Keratinocyte (primary cell): ENCODE measurements at regions not wholly inside any gene's neighbourhood (a gene's known extent, or its start where the extent isn't known, plus 50 kb on each side); places are given as distances from the start of the nearest gene placed in this dataset.

Source experiments
- DNase-seq: peaks from one replicate; pipeline ENCODE4 v3.0.0-alpha.2; 2011; ENCODE audit warnings: low read depth, missing footprints, low spot score
- FAIRE-seq: peaks from 2 replicates; lab custom pipeline; 2011; peaks lifted over from hg19 to GRCh38; lab: Jason Lieb, UNC
- H2AFZ ChIP-seq: 2 replicates; pipeline ENCODE4 v1.6.0; 2012; ENCODE audit warnings: low read length, control low read depth, inconsistent platforms; ENCODE audit not compliant: control insufficient read depth
- H3K27ac ChIP-seq: 2 replicates; pipeline ENCODE4 v1.5.1; 2011; ENCODE audit warnings: low read length; ENCODE audit not compliant: control insufficient read depth, insufficient read depth
- H3K27me3 ChIP-seq: 3 replicates; pipeline ENCODE4 v1.6.0; 2011; ENCODE audit warnings: low read length; ENCODE audit not compliant: control insufficient read depth, insufficient read depth; ENCODE audit errors: extremely low read depth
- H3K36me3 ChIP-seq, 2 experiments: 2 replicates in 1 of 2; 3 replicates in 1 of 2; pipeline ENCODE4 v1.5.1; 2011; ENCODE audit warnings: low read length in 2 of 2, mild to moderate bottlenecking in 1 of 2; ENCODE audit not compliant: control insufficient read depth in 2 of 2, insufficient read depth in 2 of 2; ENCODE audit errors: extremely low read depth in 1 of 2
- H3K4me1 ChIP-seq: 3 replicates; pipeline ENCODE4 v1.5.1; 2011; ENCODE audit warnings: low read length; ENCODE audit not compliant: control insufficient read depth, insufficient read depth; ENCODE audit errors: extremely low read depth
- H3K4me2 ChIP-seq: 3 replicates; pipeline ENCODE4 v1.6.0; 2011; ENCODE audit warnings: low read depth, low read length; ENCODE audit not compliant: control insufficient read depth, insufficient read depth; ENCODE audit errors: extremely low read depth
- H3K4me3 ChIP-seq, 3 experiments: fragments of 200-600 bp in 1 of 3; sonication (generic) in 1 of 3; 2 replicates in 2 of 3; 3 replicates in 1 of 3; pipeline ENCODE4 v1.5.1; 2011 to 2016; ENCODE audit warnings: low read length in 3 of 3, mild to moderate bottlenecking in 3 of 3, control low read depth in 2 of 3, inconsistent platforms in 1 of 3, low read depth in 1 of 3, mixed read lengths in 1 of 3, mixed run types in 1 of 3, moderate library complexity in 1 of 3; ENCODE audit not compliant: control insufficient read depth in 2 of 3, insufficient read depth in 2 of 3; ENCODE audit errors: extremely low read depth in 1 of 3
- H3K79me2 ChIP-seq: 2 replicates; pipeline ENCODE4 v1.6.0; 2012; ENCODE audit warnings: low read length; ENCODE audit not compliant: control insufficient read depth, insufficient read depth
- H3K9ac ChIP-seq: 3 replicates; pipeline ENCODE4 v1.6.0; 2011; ENCODE audit warnings: low read length; ENCODE audit not compliant: control insufficient read depth, insufficient read depth; ENCODE audit errors: extremely low read depth
- H3K9me1 ChIP-seq: 3 replicates; pipeline ENCODE4 v1.6.0; 2011; ENCODE audit warnings: low read length; ENCODE audit not compliant: control insufficient read depth, insufficient read depth; ENCODE audit errors: extremely low read depth
- H3K9me3 ChIP-seq: 2 replicates; pipeline ENCODE4 v1.5.1; 2012; ENCODE audit warnings: low read depth, low read length; ENCODE audit not compliant: control insufficient read depth
- H4K20me1 ChIP-seq: 3 replicates; pipeline ENCODE4 v1.6.0; 2011; ENCODE audit warnings: low read length; ENCODE audit not compliant: control insufficient read depth, insufficient read depth; ENCODE audit errors: extremely low read depth
- EZH2 ChIP-seq: IDR thresholded peaks from one replicate; pipeline ENCODE4 v1.6.1; 2012; ENCODE audit warnings: inconsistent platforms, mild to moderate bottlenecking, low read length, moderate library complexity
- dilution Hi-C: fragments of 300-500 bp; cut with MboI; formaldehyde crosslinking; loops from one replicate; pipeline ENCODE4 v1.7.0; 2020; ENCODE audit warnings: low sequenced_read_pairs; ENCODE audit not compliant: extremely low pct_ligation_motif_present
- TF ChIP-seq, protein P1 (sequence below), 3 experiments: IDR thresholded peaks in 1 of 3; conservative IDR thresholded peaks in 1 of 3; optimal IDR thresholded peaks in 1 of 3; 2 replicates in 2 of 3; 3 replicates in 1 of 3; pipeline versions ENCODE3 to v1.5.1; 2011; ENCODE audit warnings: low read length in 3 of 3, mild to moderate bottlenecking in 3 of 3, moderate library complexity in 2 of 3, control low read depth in 1 of 3, inconsistent platforms in 1 of 3; ENCODE audit not compliant: insufficient read depth in 2 of 3; ENCODE audit errors: extremely low read depth in 1 of 3

DNA sequence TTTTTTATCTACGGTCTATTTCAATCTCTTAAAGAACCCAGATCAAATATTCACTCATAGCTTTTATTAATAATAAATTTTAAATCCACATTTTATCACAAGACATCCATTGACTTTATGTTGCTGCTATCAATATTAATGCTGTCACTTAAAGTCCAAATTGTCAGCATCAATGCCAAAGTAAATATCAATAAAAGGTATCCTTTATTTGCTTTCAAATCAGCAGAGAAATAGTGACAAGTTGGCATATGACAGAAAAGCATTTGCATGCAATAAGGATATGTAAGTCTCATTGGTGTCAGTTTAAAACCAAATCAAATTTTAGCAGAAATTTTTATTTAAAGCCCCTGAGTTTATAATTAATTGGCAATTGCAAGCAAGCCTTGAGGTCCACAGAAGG lies 775.4 kb downstream of the ADCYAP1 start:
- no peaks in the 10 kb centered on the region for H3K4me1 ChIP-seq
- H3K9me1 ChIP-seq = no peaks in the 10 kb centered on the region
- H3K36me3 ChIP-seq = no peaks in the 10 kb centered on the region
- H3K27ac ChIP-seq = no peak overlapping the region
- no peak overlapping the region for H3K4me3 ChIP-seq
- H3K4me2 ChIP-seq = no peak overlapping the region
- H3K27me3 ChIP-seq = no peaks in the 10 kb centered on the region
- no peak overlapping the region for H3K9ac ChIP-seq
- dilution Hi-C loops = no loop called here
- no peaks in the 10 kb centered on the region for H3K9me3 ChIP-seq
- no peak for TF ChIP-seq EZH2
- TF ChIP-seq, protein P1, sequence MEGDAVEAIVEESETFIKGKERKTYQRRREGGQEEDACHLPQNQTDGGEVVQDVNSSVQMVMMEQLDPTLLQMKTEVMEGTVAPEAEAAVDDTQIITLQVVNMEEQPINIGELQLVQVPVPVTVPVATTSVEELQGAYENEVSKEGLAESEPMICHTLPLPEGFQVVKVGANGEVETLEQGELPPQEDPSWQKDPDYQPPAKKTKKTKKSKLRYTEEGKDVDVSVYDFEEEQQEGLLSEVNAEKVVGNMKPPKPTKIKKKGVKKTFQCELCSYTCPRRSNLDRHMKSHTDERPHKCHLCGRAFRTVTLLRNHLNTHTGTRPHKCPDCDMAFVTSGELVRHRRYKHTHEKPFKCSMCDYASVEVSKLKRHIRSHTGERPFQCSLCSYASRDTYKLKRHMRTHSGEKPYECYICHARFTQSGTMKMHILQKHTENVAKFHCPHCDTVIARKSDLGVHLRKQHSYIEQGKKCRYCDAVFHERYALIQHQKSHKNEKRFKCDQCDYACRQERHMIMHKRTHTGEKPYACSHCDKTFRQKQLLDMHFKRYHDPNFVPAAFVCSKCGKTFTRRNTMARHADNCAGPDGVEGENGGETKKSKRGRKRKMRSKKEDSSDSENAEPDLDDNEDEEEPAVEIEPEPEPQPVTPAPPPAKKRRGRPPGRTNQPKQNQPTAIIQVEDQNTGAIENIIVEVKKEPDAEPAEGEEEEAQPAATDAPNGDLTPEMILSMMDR (optimal IDR thresholded peaks at IDR 0.05 in 1 of 3, IDR thresholded peaks at IDR 0.05 in 1 of 3, conservative IDR thresholded peaks at IDR 0.05 in 1 of 3; ENCODE audit: extremely low read depth in 1 of 3, insufficient read depth in 2 of 3, low read length in 3 of 3) = no peak
- H4K20me1 ChIP-seq = no peaks in the 10 kb centered on the region
- no peak for FAIRE-seq
- no peak overlapping the region for H2AFZ ChIP-seq
- no peaks in the 10 kb centered on the region for H3K79me2 ChIP-seq
- no peak for DNase-seq

DNA sequence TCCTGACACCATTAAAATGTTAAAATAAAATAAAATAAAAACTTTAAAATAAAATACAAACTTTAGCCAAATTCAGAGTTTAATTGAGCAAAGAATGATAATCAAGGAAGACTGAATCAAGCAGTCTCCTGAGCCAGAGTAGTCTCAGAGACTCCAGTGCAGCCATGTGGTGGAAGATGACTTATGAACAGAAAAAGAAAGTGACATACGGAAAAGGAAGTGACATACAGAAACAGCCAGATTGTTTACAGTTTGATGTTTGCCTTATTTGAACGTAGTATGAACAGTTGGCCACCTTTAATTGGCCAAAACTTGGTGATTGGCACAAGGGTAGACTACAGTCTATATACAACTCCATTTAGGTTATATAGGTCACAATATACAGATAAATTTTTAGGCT lies 787.2 kb downstream of the ADCYAP1 start:
- Histone ChIP-seq H3K79me2 (no peaks in the 10 kb centered on the region), H3K9me3 (no peaks in the 10 kb centered on the region), H3K27ac (no peak overlapping the region), H3K9ac (no peak overlapping the region), H4K20me1 (no peaks in the 10 kb centered on the region), H3K4me2 (no peak overlapping the region), H2AFZ (no peak overlapping the region), H3K9me1 (no peaks in the 10 kb centered on the region), H3K27me3 (no peaks in the 10 kb centered on the region), H3K4me3 (no peak overlapping the region), H3K36me3 (no peaks in the 10 kb centered on the region), H3K4me1 (no peaks in the 10 kb centered on the region)
- DNase-seq = no peak
- FAIRE-seq = no peak
- dilution Hi-C loops = no loop called here
- no peak for TF ChIP-seq EZH2
- TF ChIP-seq, protein P1 (optimal IDR thresholded peaks at IDR 0.05 in 1 of 3, IDR thresholded peaks at IDR 0.05 in 1 of 3, conservative IDR thresholded peaks at IDR 0.05 in 1 of 3; ENCODE audit: extremely low read depth in 1 of 3, insufficient read depth in 2 of 3, low read length in 3 of 3) = no peak
